GM18907 (cell line): ENCODE measurements at regions not wholly inside any gene's neighbourhood (a gene's known extent, or its start where the extent isn't known, plus 50 kb on each side); places are given as distances from the start of the nearest gene placed in this dataset.
A peak's percentile ranks its signal among the peaks of the same experiment; 100 is the strongest.

Experiments used
- ATAC-seq: cut with Tn5 transposase; IDR thresholded peaks from one replicate; pipeline ENCODE4 v1.9.1; 2021; ENCODE audit warnings: mild to moderate bottlenecking, moderate library complexity; ENCODE audit not compliant: unreplicated experiment

DNA sequence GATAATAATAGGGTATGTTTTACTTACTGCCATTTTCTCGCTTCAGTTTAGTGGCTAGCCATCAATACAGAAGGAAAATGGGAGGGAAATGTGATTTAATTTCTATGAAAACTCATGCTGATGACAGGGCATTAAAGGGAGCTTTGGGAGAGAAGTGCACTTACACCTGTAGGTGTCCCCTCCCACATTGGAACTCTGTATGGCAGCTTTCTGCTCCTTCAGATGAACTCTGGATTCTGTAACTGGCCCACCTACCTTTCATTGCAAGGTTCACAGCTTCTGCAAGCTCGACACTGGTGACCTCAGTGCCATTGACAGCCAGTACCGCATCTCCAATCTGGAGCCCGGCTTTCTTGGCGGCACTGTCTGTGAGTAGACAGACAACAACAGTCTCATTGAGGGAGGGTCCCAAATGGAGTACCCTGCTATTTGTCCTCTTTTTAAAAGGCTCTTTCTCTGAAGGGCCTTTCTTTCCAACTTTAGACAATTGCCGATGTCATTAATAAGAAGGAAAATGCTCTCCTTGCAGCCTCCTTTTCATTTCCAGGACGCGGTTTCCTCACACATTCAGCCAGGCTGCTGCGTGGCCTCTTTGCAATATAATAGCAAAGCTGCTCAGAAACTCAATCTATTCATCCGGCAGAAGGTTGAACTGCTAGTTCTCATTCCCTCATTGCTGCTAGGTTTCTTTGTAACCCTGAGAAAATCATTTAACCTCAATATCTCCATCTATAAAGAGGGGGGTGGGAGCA lies 63.6 kb downstream of the NUDT12 start:
- no peak for ATAC-seq

DNA sequence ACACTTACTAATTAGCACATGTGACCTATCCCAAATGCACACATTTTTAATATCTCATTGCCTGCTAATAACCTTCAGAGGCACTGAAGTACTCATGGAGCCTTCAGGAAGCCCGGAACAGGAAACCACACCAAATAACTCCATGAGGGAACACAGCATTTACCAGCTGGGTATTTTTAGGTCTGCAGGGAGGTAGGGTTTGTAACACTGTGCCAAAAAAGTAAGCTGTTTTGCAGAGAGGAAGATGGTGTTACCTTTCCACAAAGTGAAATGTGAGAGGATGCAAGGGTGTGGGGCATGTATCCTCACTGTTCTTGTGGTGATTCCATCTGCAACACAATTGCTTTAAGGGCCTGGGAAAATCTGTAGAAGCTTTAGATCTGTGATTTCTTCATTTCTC lies 64.4 kb downstream of the NUDT12 start:
- no peak for ATAC-seq

DNA sequence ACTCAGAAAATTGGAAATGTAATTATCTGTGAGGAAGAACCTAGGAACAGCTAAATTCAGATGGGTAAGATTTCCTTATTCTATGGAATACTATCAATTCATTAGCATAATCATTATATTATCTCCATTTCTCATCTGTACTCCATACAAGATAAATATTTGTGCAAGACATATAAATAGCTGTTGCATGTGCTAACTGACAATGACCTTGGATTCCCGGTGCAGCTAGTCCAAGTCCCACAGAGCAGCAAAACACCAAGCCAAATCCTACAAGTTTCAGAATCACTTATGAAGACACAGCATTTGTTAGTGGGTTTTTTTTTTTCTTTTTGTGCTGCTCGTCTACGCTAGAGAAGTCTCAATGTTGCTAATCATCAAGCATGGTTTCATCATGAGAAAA lies 64.8 kb downstream of the NUDT12 start:
- no peak for ATAC-seq

DNA sequence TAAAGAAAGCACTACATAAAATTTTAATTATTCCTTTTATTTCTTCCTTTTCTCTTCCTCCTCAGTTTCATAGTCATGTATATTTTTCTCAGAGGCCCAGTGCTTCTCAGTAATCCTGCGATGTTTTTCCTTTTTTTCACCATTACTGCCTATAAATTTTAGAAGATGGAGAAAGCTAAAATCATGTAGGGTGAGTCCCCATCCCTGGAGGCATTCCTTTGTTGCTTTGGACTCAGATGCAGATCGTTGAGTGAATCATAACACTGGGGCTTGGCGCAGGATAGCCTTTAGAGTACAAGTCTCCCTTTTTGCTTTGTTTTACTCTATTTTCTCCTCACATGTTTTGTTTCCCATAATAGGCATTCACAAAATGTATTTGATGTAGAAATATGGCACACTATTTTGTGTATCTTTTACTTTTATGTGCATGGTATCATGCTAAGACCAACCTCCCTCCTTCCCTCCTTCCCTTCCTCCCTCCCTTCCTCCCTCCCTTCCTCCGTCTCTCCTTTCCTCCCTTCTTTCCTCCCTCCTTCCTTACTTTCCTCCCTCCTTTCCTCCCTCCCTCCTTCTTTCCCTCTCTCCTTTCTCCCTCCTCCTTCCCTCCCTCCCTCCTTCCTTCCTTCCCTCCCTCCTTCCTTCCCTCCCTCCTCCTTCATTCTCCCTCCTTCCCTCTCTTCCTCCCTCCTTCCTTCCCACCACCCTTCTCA lies 72.4 kb downstream of the NUDT12 start:
- no peak for ATAC-seq

DNA sequence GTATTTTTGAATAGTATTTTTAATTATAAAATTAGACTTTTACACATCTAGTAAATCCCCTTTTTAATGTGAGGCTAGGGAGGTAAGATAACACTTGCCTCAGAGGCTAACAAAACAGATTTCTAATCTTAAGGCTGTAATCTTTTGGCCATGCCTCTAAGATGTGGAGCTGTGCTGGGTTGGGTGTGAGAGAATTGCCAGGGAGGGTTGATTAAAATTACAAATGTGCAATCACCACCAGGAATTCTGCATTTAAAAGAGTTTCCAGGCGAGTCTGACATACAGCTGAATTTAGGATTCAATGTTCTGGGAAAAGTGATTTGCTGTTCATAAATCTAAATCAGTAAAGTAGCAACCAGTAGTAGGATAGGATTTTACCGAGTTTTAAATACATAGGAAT lies 73.3 kb downstream of the NUDT12 start:
- ATAC-seq, result no peak

DNA sequence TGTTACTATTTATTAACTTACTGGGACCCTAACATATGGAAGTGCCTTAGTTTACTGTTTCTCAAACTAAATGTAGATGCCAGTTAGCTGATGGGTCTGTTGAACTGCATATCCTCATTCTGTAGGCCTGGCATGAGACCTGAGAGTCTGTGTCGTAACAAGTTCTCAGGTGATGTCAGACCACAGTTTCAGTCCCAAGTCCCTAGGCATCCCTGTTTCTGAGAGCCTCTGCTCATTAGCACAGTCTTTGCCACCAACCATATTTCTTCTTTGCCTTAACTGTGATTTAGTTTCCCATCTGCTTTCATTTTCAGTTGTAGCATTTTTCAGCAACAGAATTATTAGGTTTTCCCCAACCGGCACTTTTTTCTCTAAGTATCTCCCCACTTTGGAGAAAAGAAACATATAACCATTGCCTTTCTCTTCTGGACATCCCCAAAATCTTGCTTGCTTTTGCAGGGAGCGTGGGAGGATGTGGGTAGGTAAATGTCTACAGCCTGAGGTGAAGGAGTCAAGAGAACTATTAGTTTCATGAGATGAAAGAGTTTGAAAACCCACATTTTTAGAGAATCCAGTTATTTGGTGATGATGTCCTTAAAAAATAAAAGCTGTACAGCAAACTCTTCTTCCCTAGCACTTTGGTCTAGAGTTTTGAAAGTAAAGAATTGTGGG lies 74.6 kb downstream of the NUDT12 start:
- ATAC-seq, result peak; percentile 69

DNA sequence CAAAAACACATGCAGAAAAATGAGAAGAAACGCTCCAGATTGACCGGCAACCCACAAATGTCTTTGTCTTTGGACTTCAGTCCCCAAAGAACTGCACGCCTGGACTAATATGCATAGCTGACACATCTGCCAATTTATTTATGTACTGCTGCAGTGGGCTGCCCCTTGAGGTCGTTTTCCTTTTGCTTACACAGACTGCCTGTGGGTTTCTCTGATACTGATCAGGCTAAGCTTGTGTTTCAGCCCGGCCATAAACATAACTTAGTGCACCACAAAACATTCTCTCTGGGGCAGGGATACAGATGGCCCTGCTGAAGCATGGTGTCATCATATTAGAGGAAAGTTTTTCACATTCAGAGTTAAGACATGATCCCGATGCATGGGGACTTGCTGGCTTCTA lies 75.4 kb downstream of the NUDT12 start:
- ATAC-seq, result no peak

DNA sequence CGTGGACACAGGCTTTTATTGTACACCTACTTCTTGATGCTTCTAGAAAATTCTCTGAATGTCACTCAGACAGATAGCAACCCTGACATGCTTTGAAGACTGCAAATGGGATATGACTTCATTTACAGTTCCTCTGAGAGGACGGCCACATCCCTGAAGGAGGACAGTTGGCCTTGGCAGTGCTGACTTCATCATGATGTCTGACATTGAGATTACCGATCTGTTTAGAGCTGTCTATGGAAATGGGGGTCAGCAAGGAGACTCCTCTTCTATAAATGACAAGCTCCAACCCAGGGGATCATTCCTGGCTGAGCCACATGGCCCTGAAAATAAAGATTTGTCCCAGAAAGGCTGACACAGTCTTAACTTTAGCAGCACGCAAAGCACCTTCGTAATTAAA lies 75.8 kb downstream of the NUDT12 start:
- ATAC-seq, result no peak

DNA sequence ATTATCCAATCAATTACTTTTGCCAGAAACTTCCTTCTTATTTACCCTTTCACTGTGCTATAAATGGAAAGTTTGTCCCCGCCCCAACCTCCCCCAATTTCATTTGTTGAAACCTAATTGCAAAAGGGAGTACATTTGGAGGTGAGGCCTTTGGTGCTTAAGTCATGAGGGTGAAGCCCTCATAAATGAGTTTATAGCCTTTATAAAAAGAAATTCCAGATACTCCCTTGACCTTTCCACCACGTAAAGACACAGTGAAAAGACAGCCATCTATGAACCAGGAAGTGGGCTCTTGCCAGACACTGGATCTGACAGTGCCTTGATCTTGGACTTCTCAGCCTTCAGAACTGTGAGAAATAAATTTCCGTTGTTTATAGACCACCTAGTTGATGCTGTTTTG lies 82.3 kb downstream of the NUDT12 start:
- no peak for ATAC-seq

DNA sequence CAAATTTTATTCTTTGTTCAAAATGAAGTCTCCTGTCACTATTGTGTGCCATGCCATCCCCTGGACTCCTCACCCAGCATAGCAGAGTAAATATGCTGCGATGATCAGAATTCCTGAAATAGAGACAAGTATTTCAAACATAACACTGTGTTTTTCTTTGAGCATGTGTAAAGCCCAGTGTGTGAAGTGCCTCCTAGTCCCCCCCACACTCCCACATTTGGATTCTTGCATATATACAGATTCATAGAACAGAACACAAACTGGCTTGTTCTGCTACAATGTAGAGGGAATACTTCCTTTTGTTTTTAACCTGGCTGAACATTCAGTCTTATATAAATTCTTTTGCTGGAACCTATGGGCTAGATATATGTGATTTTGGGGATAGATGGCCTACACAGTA lies 84.9 kb downstream of the NUDT12 start:
- ATAC-seq, result no peak

DNA sequence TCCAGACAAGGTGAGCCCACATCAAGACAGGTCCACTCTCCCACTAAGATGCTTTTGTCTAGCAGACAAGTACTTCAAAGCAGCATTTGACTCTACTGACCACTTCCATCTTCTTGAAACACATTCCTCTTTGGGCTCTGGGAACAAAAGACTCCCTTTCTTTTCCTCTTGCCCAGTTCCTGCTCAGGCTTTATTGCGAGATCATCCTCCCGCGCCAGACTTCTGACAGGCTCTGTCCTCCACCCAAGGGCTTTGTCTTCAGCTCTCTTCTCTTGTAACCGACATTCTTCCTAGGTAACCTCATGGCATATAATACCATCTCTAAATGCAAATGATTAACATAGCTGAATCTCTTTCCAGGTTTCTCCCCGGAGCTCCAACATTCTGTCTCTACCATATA lies 85.8 kb downstream of the NUDT12 start:
- ATAC-seq, result no peak

DNA sequence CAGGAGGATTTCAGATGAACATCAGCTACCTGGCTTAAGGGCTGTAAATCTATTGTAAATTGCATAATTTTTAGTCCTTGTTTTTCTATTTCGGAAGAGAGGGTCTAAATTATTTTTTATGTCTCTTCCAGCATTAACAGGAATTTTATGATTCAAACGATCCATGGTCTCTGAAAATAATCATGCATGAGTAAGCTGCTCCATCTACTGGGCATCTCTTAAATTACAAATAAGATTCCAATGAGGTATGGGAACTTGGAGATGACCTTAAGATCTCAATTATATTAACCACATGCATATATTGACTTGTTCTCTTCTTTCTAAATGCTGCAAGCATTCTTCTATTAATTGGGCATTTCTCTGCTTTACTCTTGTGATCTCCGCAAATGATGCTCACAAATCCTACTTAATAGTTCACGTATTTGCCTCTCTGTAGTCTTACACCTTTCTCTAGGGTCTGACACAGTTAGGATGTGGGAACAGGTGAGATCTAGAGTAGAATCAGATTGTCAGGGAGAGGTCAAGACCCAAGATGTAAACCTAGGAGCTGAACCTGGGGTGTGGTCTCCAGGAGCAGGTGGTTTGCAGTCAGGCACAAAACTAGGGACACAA lies 86.9 kb downstream of the NUDT12 start:
- peak; percentile 59 for ATAC-seq

DNA sequence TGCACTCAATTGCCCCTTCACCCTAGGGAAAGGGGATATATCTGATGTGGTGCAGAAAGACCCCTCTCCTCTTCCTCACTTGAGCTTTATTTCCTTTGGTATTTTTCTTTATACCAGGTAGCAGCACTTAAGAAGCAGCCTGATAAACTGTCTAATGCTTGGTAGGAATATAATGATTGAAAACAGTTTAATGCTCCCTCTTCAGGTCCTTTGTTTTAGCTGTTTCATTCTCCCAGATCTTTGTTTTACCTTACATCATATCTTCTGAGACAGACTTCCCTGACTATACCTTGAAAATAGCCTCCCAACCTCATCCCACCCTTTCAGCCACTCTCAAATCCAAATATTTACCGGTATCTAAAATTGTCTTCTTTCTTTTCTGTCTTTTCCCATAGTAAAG lies 87.9 kb downstream of the NUDT12 start:
- no peak for ATAC-seq

DNA sequence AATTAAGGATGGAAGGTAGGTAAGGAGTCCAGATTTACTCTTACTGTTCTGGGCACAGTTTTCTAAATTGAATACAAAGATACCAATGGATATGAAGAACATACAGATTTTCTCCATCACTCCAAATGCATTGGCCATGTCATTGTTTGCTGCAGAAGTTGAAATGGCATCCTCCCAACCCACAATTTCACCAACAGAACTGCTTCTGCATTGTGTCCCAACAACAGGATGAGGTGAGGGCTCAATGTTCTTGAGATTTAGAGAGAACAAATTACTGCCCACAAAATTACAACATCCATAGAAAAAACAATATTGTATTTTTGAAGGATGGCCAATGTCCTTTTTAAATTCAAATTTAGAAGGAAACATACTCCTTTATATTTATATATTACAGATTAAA lies 88.9 kb downstream of the NUDT12 start:
- no peak for ATAC-seq

DNA sequence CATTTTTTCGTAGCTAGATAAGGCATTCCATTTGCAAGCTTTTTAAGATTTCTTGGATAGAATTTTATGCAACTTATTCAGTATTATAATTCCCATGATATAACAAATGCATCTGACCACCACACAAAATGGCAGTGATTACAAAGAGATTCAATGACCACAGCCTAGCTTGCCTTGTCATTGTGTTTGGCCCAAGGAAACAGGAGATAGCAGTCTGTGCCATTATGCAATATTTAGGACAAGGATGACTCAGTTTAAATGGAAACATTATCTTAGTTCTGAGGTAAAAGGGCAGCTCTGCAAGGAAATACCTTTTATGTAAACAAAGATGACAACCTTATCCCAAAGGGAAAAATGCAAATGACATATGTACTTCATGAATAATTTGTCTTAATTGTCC lies 89.8 kb downstream of the NUDT12 start:
- ATAC-seq, result no peak

DNA sequence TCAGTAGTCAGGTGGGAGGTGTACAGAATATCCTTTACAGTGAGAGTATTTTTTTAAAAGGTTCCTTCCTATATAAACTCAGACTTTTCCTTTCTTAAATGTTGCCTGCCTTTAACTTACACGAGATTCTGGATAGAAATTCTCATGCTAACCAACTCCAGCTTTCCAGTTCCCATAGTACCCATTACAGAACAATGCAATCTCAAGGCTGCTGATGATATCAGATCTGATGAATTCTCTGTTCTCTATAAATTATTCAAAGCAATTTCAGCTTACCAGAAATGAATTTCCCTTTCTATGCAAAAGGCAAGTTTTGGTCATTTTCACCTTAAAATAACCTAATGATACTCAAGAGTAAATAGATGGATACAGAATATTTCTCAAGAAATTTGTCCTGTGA lies 90.3 kb downstream of the NUDT12 start:
- no peak for ATAC-seq

DNA sequence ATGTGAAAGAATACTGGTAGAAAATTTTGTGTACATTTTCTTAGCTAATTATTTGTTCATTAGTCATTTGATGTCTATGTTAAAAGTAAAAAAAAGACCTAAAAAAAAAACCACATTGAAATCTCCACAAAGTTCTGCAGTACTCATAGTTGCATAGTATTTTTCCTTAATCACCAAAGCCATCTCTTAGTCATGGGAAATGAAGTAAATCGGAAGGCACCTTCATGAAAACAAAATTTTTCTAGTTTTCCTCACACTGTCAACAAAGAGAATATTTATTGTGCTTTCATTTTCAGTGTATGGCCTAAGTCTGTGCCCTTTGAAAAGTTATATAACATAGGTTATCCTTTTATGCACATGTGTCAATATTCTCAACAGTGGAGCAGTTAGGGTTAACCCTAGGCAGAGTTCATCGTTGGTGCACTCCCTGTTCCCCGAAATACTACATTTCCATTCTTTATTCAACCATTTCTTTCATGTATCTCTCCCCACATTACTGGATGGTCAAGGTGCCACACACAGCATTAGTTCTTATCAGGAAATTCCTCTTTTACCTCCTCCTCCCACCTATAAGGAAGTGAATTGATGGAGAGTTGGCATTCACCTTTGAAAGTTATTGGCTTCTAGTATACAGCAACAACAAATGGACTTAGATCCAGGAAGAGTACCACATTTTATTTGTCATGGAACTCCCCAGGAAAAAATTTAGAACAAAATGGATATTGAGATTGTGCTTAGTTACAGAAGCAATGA lies 93.1 kb downstream of the NUDT12 start:
- ATAC-seq, result no peak

DNA sequence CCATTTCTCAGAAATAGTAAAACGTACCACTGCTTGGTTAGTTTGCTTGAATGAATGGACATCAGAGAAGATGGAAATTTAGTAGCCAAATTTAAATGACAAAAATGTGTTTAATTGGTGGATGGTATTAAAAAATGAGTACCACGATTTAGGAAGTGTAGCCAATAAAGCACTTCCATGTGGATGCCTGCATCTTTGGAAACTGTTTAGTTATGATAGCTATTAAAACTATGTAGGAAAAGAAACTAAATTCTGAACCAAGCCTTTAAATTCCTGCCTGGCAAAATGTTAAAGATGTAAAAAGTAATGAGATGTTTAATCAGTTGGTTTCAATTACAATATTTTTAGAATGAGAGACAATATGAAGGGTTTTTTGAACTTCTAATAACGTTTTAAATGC lies 94.8 kb downstream of the NUDT12 start:
- no peak for ATAC-seq

DNA sequence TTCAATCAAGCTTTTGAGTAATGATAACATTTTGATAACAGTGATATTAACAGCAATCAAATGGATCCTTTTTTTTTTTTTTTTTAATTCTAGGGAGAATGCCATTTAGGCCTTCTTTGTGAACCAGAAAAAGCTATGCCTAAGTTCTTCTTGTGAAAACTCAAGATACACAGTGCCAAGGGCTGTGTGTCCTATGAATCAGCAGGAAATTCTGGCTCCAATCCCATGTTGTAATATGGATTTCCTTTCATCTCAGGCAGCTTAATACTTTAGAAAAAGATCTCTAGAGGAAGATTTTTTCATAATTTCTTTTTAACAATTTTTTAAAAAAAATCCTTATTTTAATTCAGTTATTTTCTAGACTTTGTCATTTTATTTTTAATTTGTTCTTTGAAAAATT lies 96.1 kb downstream of the NUDT12 start:
- no peak for ATAC-seq

DNA sequence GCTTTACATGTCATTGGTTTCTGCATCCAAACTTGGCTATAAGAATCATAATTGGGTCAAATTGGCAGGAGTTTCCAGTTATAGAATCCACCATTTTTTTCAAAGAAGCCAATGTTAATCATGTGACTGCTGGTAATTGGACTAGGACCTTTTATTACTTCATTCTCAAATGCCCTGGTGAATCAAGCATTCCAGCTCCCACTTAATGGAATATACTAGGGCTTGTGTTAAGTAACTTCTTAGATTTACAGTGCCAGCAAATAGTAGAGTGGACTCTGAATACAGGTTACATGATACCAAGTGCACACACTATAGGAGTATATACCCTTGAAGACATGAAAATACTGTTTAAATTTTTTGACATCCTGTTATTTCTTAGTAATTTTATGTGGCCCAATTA lies 96.7 kb downstream of the NUDT12 start:
- ATAC-seq, result no peak

DNA sequence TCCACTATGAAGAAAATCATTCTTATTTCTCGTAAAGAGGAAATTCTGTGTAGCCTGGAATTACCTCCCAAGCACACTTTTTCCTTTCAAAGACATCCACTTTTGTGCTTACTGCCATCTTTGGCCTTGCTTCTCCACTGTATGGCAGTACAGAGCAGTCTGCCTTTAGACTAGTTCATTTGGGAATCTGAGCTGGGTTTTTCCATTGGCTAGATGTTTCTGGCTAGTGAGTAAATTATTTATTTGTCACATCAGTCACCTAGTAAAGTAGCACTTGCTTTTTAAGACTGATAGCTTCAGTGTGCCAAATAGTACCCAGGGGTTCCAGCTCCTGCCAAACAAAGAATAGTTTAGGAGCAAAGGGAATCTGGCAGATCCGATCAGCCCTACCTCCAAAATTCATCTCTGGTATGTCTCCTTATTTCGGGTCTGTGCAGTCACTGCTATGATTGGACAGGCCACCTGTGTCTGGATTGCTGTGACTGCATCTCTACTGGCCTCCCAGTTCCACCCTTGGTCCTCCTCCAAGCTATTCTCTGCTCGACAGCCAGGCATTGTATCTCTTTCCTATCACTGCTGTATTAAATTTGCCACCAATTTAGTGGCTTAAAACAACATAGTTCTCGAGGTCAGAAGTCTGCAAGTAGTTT lies 97.6 kb downstream of the NUDT12 start:
- ATAC-seq, result no peak
